Activated CD8-positive, alpha-beta T cell treated with anti-CD3 and anti-CD28 coated beads for 36 hours (primary cell): ENCODE measurements at regions not wholly inside any gene's neighbourhood (a gene's known extent, or its start where the extent isn't known, plus 50 kb on each side); places are given as distances from the start of the nearest gene placed in this dataset.

Experiments used
- ATAC-seq: fragments of 200-7000 bp; cut with Tn5 transposase; one replicate; pipeline ENCODE4 v1.10.0; 2021; ENCODE audit warnings: mild to moderate bottlenecking, moderate library complexity
- CTCF ChIA-PET: fragments of 350-600 bp; sonication (Branson Sonifier 250); formaldehyde crosslinking; loops from one replicate; lab custom pipeline; 2021; ENCODE audit warnings: antibody characterized with exemption; lab: Charles Lee
- POLR2A ChIA-PET: fragments of 350-600 bp; sonication (Branson Sonifier 250); formaldehyde crosslinking; loops from one replicate; lab custom pipeline; 2021; ENCODE audit warnings: antibody characterized with exemption; lab: Charles Lee
- DNase-seq: peaks from one replicate; pipeline ENCODE4 v3.0.0-alpha.2; 2020
- H3K27ac Mint-ChIP-seq: one replicate; pipeline ENCODE4 v1.8.0; 2021; ENCODE audit warnings: mild to moderate bottlenecking, mixed read lengths
- H3K27me3 Mint-ChIP-seq: one replicate; pipeline ENCODE4 v1.8.0; 2021; ENCODE audit warnings: mixed read lengths
- H3K36me3 Mint-ChIP-seq: one replicate; pipeline ENCODE4 v1.8.0; 2021; ENCODE audit warnings: low read depth, mixed read lengths
- H3K4me1 Mint-ChIP-seq: one replicate; pipeline ENCODE4 v1.8.0; 2021; ENCODE audit warnings: low read depth, mixed read lengths
- H3K4me3 Mint-ChIP-seq: one replicate; pipeline ENCODE4 v1.8.0; 2021; ENCODE audit warnings: mild to moderate bottlenecking, moderate library complexity, mixed read lengths
- H3K9me3 Mint-ChIP-seq: one replicate; pipeline ENCODE4 v1.8.0; 2021; ENCODE audit warnings: mixed read lengths
- intact Hi-C: fragments of 100-400 bp; cut with micrococcal nuclease; formaldehyde crosslinking; loops from one replicate; pipeline ENCODE4 v1.10.0; 2022
- TF ChIP-seq, protein P1 (sequence below): fragments of 200-600 bp; IDR thresholded peaks from one replicate; pipeline ENCODE4 v1.8.0; 2022; ENCODE audit warnings: antibody characterized with exemption, mild to moderate bottlenecking

DNA sequence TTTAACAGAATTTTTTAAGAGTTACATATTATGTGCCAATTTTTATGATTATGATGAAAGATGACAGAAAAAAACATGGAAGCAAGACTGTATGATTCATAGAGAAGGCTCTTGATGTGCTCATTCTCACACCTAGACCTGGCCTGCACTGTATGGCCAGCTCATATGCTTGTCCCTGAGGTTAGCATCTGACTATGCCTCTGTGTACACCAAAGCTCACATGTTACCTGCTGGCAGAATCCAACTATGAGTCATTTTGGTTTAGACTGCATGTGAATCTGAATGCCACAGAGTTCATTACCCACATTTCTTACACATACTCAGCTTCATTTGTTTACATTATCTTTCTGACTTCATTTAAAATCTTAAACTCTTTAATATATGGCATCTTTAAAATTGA, 139.0 kb downstream of the DSC3 start:
- no peak for DNase-seq
- H3K4me3 Mint-ChIP-seq: no peak overlapping the region
- intact Hi-C loops: no loop called here
- H3K4me1 Mint-ChIP-seq: no peaks in the 10 kb centered on the region
- H3K9me3 Mint-ChIP-seq: peaks cover 8% of the 10 kb centered on the region
- ChIA-PET POLR2A (no interaction called here), CTCF (no interaction called here)
- TF ChIP-seq, protein P1, sequence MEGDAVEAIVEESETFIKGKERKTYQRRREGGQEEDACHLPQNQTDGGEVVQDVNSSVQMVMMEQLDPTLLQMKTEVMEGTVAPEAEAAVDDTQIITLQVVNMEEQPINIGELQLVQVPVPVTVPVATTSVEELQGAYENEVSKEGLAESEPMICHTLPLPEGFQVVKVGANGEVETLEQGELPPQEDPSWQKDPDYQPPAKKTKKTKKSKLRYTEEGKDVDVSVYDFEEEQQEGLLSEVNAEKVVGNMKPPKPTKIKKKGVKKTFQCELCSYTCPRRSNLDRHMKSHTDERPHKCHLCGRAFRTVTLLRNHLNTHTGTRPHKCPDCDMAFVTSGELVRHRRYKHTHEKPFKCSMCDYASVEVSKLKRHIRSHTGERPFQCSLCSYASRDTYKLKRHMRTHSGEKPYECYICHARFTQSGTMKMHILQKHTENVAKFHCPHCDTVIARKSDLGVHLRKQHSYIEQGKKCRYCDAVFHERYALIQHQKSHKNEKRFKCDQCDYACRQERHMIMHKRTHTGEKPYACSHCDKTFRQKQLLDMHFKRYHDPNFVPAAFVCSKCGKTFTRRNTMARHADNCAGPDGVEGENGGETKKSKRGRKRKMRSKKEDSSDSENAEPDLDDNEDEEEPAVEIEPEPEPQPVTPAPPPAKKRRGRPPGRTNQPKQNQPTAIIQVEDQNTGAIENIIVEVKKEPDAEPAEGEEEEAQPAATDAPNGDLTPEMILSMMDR: no peak
- H3K36me3 Mint-ChIP-seq: no peaks in the 10 kb centered on the region
- no peak overlapping the region for H3K27ac Mint-ChIP-seq
- no peak for ATAC-seq
- H3K27me3 Mint-ChIP-seq: no peaks in the 10 kb centered on the region

DNA sequence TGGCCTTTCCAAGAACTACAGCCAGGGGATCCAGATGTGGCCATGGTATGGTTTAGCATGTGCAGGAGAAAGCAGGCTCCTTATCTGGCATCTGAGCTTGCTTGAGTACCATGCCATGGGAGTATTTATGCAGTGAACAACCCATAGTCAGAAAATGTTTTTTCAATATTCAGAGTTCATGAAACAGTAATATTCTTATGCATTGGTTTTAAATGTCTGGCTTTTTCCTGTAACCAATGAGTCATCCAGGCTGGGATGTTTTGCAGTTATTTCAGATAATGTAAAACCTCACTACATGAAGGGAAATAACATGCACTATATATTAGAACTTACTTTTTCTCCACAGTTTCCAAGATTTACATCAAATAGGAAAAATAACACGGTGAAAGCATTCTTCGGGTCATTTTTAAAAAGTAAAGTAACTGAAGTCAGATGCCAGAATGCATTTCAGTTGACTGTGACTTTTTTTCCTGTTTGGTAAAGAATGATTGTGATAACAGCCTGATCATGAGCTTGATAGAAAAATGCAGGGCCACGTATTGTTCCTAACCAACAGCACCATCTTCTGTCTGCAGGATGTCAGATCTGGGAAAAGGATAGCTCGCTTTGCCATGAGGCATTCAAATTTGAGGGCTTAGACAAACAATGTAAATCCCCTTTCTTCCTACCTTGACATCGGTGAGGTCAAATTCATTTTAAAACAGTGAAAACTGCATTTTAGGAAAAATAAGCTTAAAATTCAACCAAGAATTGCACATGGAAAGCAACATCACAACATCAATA, 152.8 kb downstream of the DSC3 start:
- no peaks in the 10 kb centered on the region for H3K36me3 Mint-ChIP-seq
- H3K27ac Mint-ChIP-seq: no peak overlapping the region
- no peaks in the 10 kb centered on the region for H3K27me3 Mint-ChIP-seq
- no peak for DNase-seq
- TF ChIP-seq, protein P1: no peak
- intact Hi-C loops: no loop called here
- ChIA-PET POLR2A (no interaction called here), CTCF (no interaction called here)
- ATAC-seq: no peak
- H3K4me1 Mint-ChIP-seq: no peaks in the 10 kb centered on the region
- no peaks in the 10 kb centered on the region for H3K9me3 Mint-ChIP-seq
- no peak overlapping the region for H3K4me3 Mint-ChIP-seq

DNA sequence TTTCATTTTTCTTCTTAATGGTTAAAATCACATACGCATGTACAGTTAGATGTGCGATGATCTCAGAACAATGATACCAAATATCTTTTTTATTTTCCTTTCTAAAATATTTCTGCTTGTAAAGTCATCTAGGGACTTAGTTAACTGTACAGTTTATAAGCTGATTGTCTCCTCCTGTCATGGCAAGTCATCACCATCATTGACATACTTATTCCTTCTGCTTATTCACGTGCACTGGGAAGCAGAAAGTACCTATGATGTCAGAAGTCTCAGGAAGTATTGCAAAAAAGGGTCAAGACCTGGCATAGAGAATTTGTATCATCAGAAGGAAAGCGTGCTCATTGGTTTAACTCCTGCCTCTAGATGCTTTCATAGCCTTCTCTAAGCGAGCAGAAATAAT, 154.2 kb downstream of the DSC3 start:
- TF ChIP-seq, protein P1: no peak
- ChIA-PET CTCF (no interaction called here), POLR2A (no interaction called here)
- Mint-ChIP-seq H3K36me3 (no peaks in the 10 kb centered on the region), H3K27ac (no peak overlapping the region), H3K9me3 (no peaks in the 10 kb centered on the region), H3K4me1 (no peaks in the 10 kb centered on the region), H3K4me3 (no peak overlapping the region), H3K27me3 (no peaks in the 10 kb centered on the region)
- DNase-seq: no peak
- no peak for ATAC-seq
- intact Hi-C loops: no loop called here

DNA sequence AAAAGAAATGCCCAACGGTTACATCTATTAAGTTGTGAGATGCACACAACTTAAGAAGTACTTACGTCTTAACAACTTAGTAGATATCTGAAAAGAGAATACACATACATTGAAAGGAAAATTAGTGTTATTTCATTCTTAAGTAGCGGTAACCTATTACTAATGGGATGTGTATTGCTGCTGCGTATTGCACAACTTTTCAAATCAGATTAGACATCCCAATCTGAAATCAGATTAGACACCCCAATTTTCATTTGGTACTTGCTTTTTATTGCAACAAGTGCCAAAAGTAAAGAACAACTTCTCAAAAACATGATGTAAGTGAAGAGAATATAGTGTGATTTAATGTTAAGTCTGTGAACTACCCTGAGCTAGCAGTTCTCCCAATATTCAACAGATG, 155.5 kb downstream of the DSC3 start:
- no peak overlapping the region for H3K4me3 Mint-ChIP-seq
- H3K4me1 Mint-ChIP-seq: no peaks in the 10 kb centered on the region
- H3K27me3 Mint-ChIP-seq: no peaks in the 10 kb centered on the region
- ATAC-seq (no peak), DNase-seq (no peak)
- H3K9me3 Mint-ChIP-seq: no peaks in the 10 kb centered on the region
- no peak overlapping the region for H3K27ac Mint-ChIP-seq
- POLR2A ChIA-PET: no interaction called here
- TF ChIP-seq, protein P1: no peak
- CTCF ChIA-PET: no interaction called here
- intact Hi-C loops: no loop called here
- H3K36me3 Mint-ChIP-seq: no peaks in the 10 kb centered on the region

DNA sequence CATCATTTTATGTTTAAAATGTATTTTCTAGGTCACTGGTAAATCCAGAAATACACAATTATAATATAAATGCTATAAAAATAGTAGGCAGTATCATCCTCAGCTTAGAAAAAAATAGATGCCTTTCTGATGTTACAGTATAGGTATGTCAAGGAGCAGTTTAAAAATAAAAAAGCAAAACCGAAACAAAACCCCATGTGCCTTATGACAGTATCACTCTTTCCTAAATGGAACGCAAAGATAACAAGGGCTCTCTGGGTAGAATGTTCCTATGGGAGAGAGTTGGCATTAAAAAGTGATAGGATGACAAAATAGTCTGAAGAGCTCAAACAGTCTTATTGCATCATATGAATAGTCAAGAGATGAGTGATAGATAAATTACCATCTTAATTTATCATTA, 172.1 kb downstream of the DSC3 start:
- Mint-ChIP-seq H3K4me1 (no peaks in the 10 kb centered on the region), H3K27ac (no peak overlapping the region), H3K36me3 (no peaks in the 10 kb centered on the region), H3K9me3 (peaks cover 9% of the 10 kb centered on the region), H3K27me3 (no peaks in the 10 kb centered on the region), H3K4me3 (no peak overlapping the region)
- ChIA-PET CTCF (no interaction called here), POLR2A (no interaction called here)
- intact Hi-C loops: no loop called here
- TF ChIP-seq, protein P1: no peak
- ATAC-seq: no peak
- DNase-seq: no peak
